ENCODE measurements at regions not wholly inside any gene's neighbourhood (a gene's known extent, or its start where the extent isn't known, plus 50 kb on each side); places are given as distances from the start of the nearest gene placed in this dataset.

DNA sequence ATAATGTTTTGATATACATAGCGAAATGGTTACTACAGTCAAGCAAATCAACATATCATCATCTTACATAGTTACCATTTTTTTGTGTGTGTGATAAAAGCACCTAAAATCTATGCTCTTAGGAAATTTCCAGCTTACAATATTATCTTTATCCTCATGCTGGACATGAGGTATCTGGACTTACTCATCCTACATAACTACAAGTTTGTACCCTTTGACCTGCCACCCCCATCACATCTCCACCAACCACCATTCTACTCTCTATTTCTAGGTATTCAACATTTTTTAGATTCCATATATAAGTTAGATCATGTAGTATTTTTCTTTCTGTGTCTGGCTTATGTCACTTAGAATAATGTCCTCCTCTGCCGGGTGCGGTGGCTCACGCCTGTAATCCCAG, 79.9 kb downstream of the TAF11L14 start:
- no peak overlapping the region for H4K91ac ChIP-seq (ENCODE audit: low read depth, low read length)
- H3K14ac ChIP-seq (ENCODE audit: low read length): no peak overlapping the region
- H3K18ac ChIP-seq (ENCODE audit: low read length): no peak overlapping the region
- no peak overlapping the region for H3K23ac ChIP-seq (ENCODE audit: low read length)
- H4K8ac ChIP-seq (ENCODE audit: low read depth, low read length): no peak overlapping the region
- no peak overlapping the region for H4K12ac ChIP-seq (ENCODE audit: low read depth, low read length)
- H2AK5ac ChIP-seq (ENCODE audit: low read length): no peak overlapping the region
- H2BK12ac ChIP-seq (ENCODE audit: low read length): no peak overlapping the region
- no peak overlapping the region for H3K4me2 ChIP-seq (ENCODE audit: low read length)
- H3K9ac ChIP-seq (ENCODE audit: low read length): no peak overlapping the region
- no peak overlapping the region for H2BK5ac ChIP-seq (ENCODE audit: low read depth, low read length, poor library complexity)
- H3K36me3 ChIP-seq (ENCODE audit: control insufficient read depth in 1 of 2, insufficient read depth in 2 of 2, low read length in 2 of 2): no peaks in the 10 kb centered on the region
- no peaks in the 10 kb centered on the region for H3K9me3 ChIP-seq (ENCODE audit: insufficient read depth, low read depth, low read length)
- H3K4ac ChIP-seq (ENCODE audit: low read depth, low read length): no peak overlapping the region
- H2AFZ ChIP-seq (ENCODE audit: insufficient read depth, low read length, poor library complexity): no peak overlapping the region
- H3K27ac ChIP-seq (ENCODE audit: low read depth, low read length): no peak overlapping the region
- no peak overlapping the region for H3K4me3 ChIP-seq (ENCODE audit: low read depth, low read length)
- no peaks in the 10 kb centered on the region for H3K79me1 ChIP-seq (ENCODE audit: low read length)
- no peak overlapping the region for H2BK120ac ChIP-seq (ENCODE audit: insufficient read depth, low read length, poor library complexity)
- no CpG with 5 or more reads among the region's 4 CpGs for WGBS (ENCODE audit: extremely low coverage, insufficient coverage, insufficient read length)
- peak; percentile 58 to 77 for DNase-seq
- no peaks in the 10 kb centered on the region for H3K4me1 ChIP-seq (ENCODE audit: control insufficient read depth in 1 of 2, insufficient read depth in 2 of 2, low read length in 2 of 2)
- H3K79me2 ChIP-seq (ENCODE audit: control insufficient read depth, insufficient read depth, low read length, poor library complexity): no peaks in the 10 kb centered on the region
- no peaks in the 10 kb centered on the region for H3K27me3 ChIP-seq (ENCODE audit: insufficient read depth, low read length)

GRCh38 chr5:17719592-17719991, 85.3 kb downstream of the TAF11L14 start:
- Histone ChIP-seq H4K12ac (ENCODE audit: low read depth, low read length) (no peak overlapping the region), H3K9ac (ENCODE audit: low read length) (no peak overlapping the region), H3K23ac (ENCODE audit: low read length) (no peak overlapping the region), H3K27me3 (ENCODE audit: insufficient read depth, low read length) (no peaks in the 10 kb centered on the region), H3K4ac (ENCODE audit: low read depth, low read length) (no peak overlapping the region), H2AK5ac (ENCODE audit: low read length) (no peak overlapping the region), H3K4me2 (ENCODE audit: low read length) (no peak overlapping the region), H3K79me1 (ENCODE audit: low read length) (no peaks in the 10 kb centered on the region), H3K4me3 (ENCODE audit: low read depth, low read length) (no peak overlapping the region), H3K14ac (ENCODE audit: low read length) (no peak overlapping the region), H4K91ac (ENCODE audit: low read depth, low read length) (no peak overlapping the region), H3K9me3 (ENCODE audit: insufficient read depth, low read depth, low read length) (peaks cover 1% of the 10 kb centered on the region), H3K18ac (ENCODE audit: low read length) (no peak overlapping the region), H3K4me1 (ENCODE audit: control insufficient read depth in 1 of 2, insufficient read depth in 2 of 2, low read length in 2 of 2) (no peaks in the 10 kb centered on the region), H3K36me3 (ENCODE audit: control insufficient read depth in 1 of 2, insufficient read depth in 2 of 2, low read length in 2 of 2) (no peaks in the 10 kb centered on the region), H2BK120ac (ENCODE audit: insufficient read depth, low read length, poor library complexity) (no peak overlapping the region), H3K27ac (ENCODE audit: low read depth, low read length) (no peak overlapping the region), H2BK5ac (ENCODE audit: low read depth, low read length, poor library complexity) (no peak overlapping the region), H3K79me2 (ENCODE audit: control insufficient read depth, insufficient read depth, low read length, poor library complexity) (no peaks in the 10 kb centered on the region), H4K8ac (ENCODE audit: low read depth, low read length) (no peak overlapping the region), H2BK12ac (ENCODE audit: low read length) (no peak overlapping the region), H2AFZ (ENCODE audit: insufficient read depth, low read length, poor library complexity) (no peak overlapping the region)
- WGBS (ENCODE audit: extremely low coverage, insufficient coverage, insufficient read length): no CpG with 5 or more reads among the region's 9 CpGs
- no peak for DNase-seq

DNA sequence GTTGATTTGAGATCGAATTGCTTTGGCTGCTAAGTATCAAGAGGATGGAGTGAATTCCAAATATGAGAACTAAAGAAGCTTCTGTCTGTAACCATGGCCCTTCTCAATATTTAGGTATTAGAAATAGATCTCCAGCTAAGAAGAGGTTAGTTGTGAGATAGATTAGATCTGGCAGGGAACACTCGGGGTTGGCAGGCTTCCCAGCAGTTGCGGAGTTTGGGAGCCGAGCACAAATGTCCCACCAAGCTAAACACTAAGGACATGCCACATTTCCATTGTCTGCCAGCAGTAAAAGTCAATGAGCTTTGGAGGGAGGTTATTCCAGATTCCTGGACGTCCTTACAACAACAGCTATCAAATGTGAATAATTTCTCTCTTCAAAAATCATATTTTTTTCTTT, 85.8 kb downstream of the TAF11L14 start:
- no peaks in the 10 kb centered on the region for H3K36me3 ChIP-seq (ENCODE audit: control insufficient read depth in 1 of 2, insufficient read depth in 2 of 2, low read length in 2 of 2)
- no CpG with 5 or more reads among the region's 5 CpGs for WGBS (ENCODE audit: extremely low coverage, insufficient coverage, insufficient read length)
- no peak overlapping the region for H3K23ac ChIP-seq (ENCODE audit: low read length)
- H3K4me3 ChIP-seq (ENCODE audit: low read depth, low read length): no peak overlapping the region
- H3K79me2 ChIP-seq (ENCODE audit: control insufficient read depth, insufficient read depth, low read length, poor library complexity): no peaks in the 10 kb centered on the region
- no peak overlapping the region for H3K4me2 ChIP-seq (ENCODE audit: low read length)
- no peak overlapping the region for H4K12ac ChIP-seq (ENCODE audit: low read depth, low read length)
- H2AFZ ChIP-seq (ENCODE audit: insufficient read depth, low read length, poor library complexity): no peak overlapping the region
- no peak overlapping the region for H3K9ac ChIP-seq (ENCODE audit: low read length)
- no peak overlapping the region for H3K27ac ChIP-seq (ENCODE audit: low read depth, low read length)
- H4K8ac ChIP-seq (ENCODE audit: low read depth, low read length): no peak overlapping the region
- no peak overlapping the region for H3K4ac ChIP-seq (ENCODE audit: low read depth, low read length)
- H2AK5ac ChIP-seq (ENCODE audit: low read length): no peak overlapping the region
- peaks cover 1% of the 10 kb centered on the region for H3K9me3 ChIP-seq (ENCODE audit: insufficient read depth, low read depth, low read length)
- no peak overlapping the region for H2BK120ac ChIP-seq (ENCODE audit: insufficient read depth, low read length, poor library complexity)
- no peak overlapping the region for H2BK12ac ChIP-seq (ENCODE audit: low read length)
- no peaks in the 10 kb centered on the region for H3K4me1 ChIP-seq (ENCODE audit: control insufficient read depth in 1 of 2, insufficient read depth in 2 of 2, low read length in 2 of 2)
- no peak overlapping the region for H3K18ac ChIP-seq (ENCODE audit: low read length)
- no peak for DNase-seq
- no peaks in the 10 kb centered on the region for H3K27me3 ChIP-seq (ENCODE audit: insufficient read depth, low read length)
- no peak overlapping the region for H3K14ac ChIP-seq (ENCODE audit: low read length)
- H4K91ac ChIP-seq (ENCODE audit: low read depth, low read length): no peak overlapping the region
- no peak overlapping the region for H2BK5ac ChIP-seq (ENCODE audit: low read depth, low read length, poor library complexity)
- H3K79me1 ChIP-seq (ENCODE audit: low read length): no peaks in the 10 kb centered on the region

DNA sequence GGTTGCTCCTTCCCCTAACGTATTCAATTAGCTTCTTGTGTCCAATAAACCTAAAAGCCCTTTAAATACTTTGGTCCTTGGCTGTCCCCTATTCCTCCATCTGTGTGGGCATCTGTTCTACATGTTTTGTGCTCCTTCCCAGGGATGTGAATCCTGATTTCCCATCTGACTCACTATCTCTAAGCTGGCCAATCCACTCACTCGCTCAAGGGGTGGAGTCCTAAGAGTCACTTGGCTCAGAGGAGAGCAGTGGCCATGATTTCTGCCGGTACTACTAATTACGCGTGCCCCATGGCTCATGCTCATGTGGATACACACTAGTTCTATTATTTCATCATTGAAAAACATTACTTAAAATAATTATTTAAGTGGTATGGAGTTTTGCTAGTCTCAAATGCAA, 89.6 kb downstream of the TAF11L14 start:
- no peak overlapping the region for H3K27ac ChIP-seq (ENCODE audit: low read depth, low read length)
- no peak overlapping the region for H3K18ac ChIP-seq (ENCODE audit: low read length)
- H3K27me3 ChIP-seq (ENCODE audit: insufficient read depth, low read length): no peaks in the 10 kb centered on the region
- no peaks in the 10 kb centered on the region for H3K4me1 ChIP-seq (ENCODE audit: control insufficient read depth in 1 of 2, insufficient read depth in 2 of 2, low read length in 2 of 2)
- no peak overlapping the region for H4K91ac ChIP-seq (ENCODE audit: low read depth, low read length)
- no peak overlapping the region for H4K12ac ChIP-seq (ENCODE audit: low read depth, low read length)
- H3K79me2 ChIP-seq (ENCODE audit: control insufficient read depth, insufficient read depth, low read length, poor library complexity): no peaks in the 10 kb centered on the region
- H3K36me3 ChIP-seq (ENCODE audit: control insufficient read depth in 1 of 2, insufficient read depth in 2 of 2, low read length in 2 of 2): no peaks in the 10 kb centered on the region
- peaks cover 1% of the 10 kb centered on the region for H3K9me3 ChIP-seq (ENCODE audit: insufficient read depth, low read depth, low read length)
- no peaks in the 10 kb centered on the region for H3K79me1 ChIP-seq (ENCODE audit: low read length)
- H3K23ac ChIP-seq (ENCODE audit: low read length): no peak overlapping the region
- no peak overlapping the region for H2BK12ac ChIP-seq (ENCODE audit: low read length)
- no peak overlapping the region for H3K4ac ChIP-seq (ENCODE audit: low read depth, low read length)
- WGBS (ENCODE audit: extremely low coverage, insufficient coverage, insufficient read length): no CpG with 5 or more reads among the region's 5 CpGs
- H4K8ac ChIP-seq (ENCODE audit: low read depth, low read length): no peak overlapping the region
- no peak overlapping the region for H3K14ac ChIP-seq (ENCODE audit: low read length)
- no peak overlapping the region for H2BK120ac ChIP-seq (ENCODE audit: insufficient read depth, low read length, poor library complexity)
- no peak for DNase-seq
- H2AK5ac ChIP-seq (ENCODE audit: low read length): no peak overlapping the region
- H3K4me2 ChIP-seq (ENCODE audit: low read length): no peak overlapping the region
- H2BK5ac ChIP-seq (ENCODE audit: low read depth, low read length, poor library complexity): no peak overlapping the region
- H3K9ac ChIP-seq (ENCODE audit: low read length): no peak overlapping the region
- H3K4me3 ChIP-seq (ENCODE audit: low read depth, low read length): no peak overlapping the region
- no peak overlapping the region for H2AFZ ChIP-seq (ENCODE audit: insufficient read depth, low read length, poor library complexity)

Measured in trophoblast cell (in vitro differentiated cells and primary cell).